ENCODE measurements at regions not wholly inside any gene's neighbourhood (a gene's known extent, or its start where the extent isn't known, plus 50 kb on each side); places are given as distances from the start of the nearest gene placed in this dataset.

DNA sequence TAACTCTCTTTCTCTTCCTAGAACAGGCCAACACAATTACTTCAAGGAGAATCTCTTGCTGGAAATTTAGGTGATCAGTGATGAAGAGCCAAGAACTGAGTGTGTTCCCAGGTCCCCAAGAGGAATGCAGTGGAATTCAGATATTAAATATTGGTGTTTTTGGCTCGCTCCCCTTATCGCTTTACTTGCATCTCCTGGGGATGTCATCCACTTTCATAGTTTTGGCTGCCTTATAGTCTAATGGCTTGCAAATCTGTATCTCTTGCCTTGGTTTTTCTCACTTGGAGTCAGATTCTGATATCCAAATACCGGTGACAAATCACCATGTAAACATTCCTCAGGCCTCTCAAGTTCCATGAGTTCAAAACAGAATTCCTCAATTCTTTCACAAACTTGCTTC is 151.0 kb upstream of the C1orf87 start:
- WGBS, 2 donors (ENCODE audit: extremely low coverage in 2 of 2, insufficient read length in 2 of 2, insufficient replicate concordance in 1 of 2): no CpG with 5 or more reads among the region's 3 CpGs

DNA sequence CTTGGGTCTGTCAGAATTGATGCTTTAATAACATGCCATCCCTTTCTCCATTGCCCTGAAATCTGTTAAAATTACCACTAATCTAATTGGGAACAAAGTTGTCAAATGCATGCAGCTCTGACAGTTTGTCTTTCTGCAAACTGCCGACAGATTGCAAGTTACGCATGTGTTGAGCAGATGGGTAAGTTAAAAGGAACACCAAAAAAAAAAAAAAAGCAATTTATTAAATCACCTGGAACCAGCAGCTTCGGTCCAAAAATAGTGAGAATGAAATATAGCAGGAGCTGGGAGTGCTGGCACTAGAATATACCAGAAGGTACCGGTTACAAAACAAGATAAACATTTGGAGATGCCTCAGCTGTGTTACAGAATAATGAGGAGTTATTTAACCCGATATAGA is 149.6 kb upstream of the C1orf87 start:
- DNase-seq (ENCODE audit: low spot score): no peak
- Histone ChIP-seq H2BK12ac (ENCODE audit: low read length) (no peak overlapping the region), H3K27me3 (ENCODE audit: control insufficient read depth in 3 of 3, insufficient read depth in 3 of 3, low read depth in 1 of 3, low read length in 3 of 3) (no peaks in the 10 kb centered on the region), H3K79me1 (ENCODE audit: low read depth, low read length) (no peaks in the 10 kb centered on the region), H3K4ac (ENCODE audit: low read length) (no peak overlapping the region), H3K23ac (ENCODE audit: low read depth, low read length, poor library complexity) (no peak overlapping the region), H3K4me3 (ENCODE audit: low read length in 2 of 2) (no peak overlapping the region), H3K9me3 (replicated peaks in 1 of 2; ENCODE audit: control insufficient read depth in 2 of 2, insufficient read depth in 1 of 2, low read depth in 1 of 2, low read length in 2 of 2) (no peaks in the 10 kb centered on the region), H3K18ac (ENCODE audit: low read length) (no peak overlapping the region), H4K8ac (ENCODE audit: low read depth, low read length) (no peak overlapping the region), H2AK5ac (ENCODE audit: low read depth, low read length) (no peak overlapping the region), H2BK15ac (ENCODE audit: low read length) (no peak overlapping the region), H2BK120ac (ENCODE audit: low read depth, low read length) (no peak overlapping the region), H2AFZ (ENCODE audit: low read length) (no peak overlapping the region), H3K4me1 (ENCODE audit: control insufficient read depth in 2 of 2, insufficient read depth in 1 of 2, low read depth in 1 of 2, low read length in 2 of 2) (no peaks in the 10 kb centered on the region), H4K91ac (ENCODE audit: low read depth, low read length, poor library complexity) (no peak overlapping the region), H3K36me3 (replicated peaks in 1 of 2; ENCODE audit: control insufficient read depth in 2 of 2, insufficient read depth in 2 of 2, low read length in 2 of 2) (no peaks in the 10 kb centered on the region), H3K14ac (ENCODE audit: low read length) (no peak overlapping the region), H3K27ac (replicated peaks; ENCODE audit: low read length) (no peak overlapping the region), H3K4me2 (ENCODE audit: insufficient read depth, low read length, poor library complexity, severe bottlenecking) (no peak overlapping the region), H3K9ac (ENCODE audit: low read depth, low read length, poor library complexity) (no peak overlapping the region), H2BK5ac (ENCODE audit: low read length) (no peak overlapping the region)
- no CpG with 5 or more reads among the region's 5 CpGs for WGBS, 2 donors (ENCODE audit: extremely low coverage in 2 of 2, insufficient read length in 2 of 2, insufficient replicate concordance in 1 of 2)

More for the DNA sequence above, 151.0 kb upstream of the C1orf87 start:
- Histone ChIP-seq H2BK120ac (ENCODE audit: low read depth, low read length) (no peak overlapping the region), H3K18ac (ENCODE audit: low read length) (no peak overlapping the region), H2BK5ac (ENCODE audit: low read length) (no peak overlapping the region), H3K9me3 (replicated peaks in 1 of 2; ENCODE audit: control insufficient read depth in 2 of 2, insufficient read depth in 1 of 2, low read depth in 1 of 2, low read length in 2 of 2) (peaks cover 0 to 2% of the 10 kb centered on the region in 2 donors), H3K4me2 (ENCODE audit: insufficient read depth, low read length, poor library complexity, severe bottlenecking) (no peak overlapping the region), H2AK5ac (ENCODE audit: low read depth, low read length) (no peak overlapping the region), H3K9ac (ENCODE audit: low read depth, low read length, poor library complexity) (no peak overlapping the region), H3K4me1 (ENCODE audit: control insufficient read depth in 2 of 2, insufficient read depth in 1 of 2, low read depth in 1 of 2, low read length in 2 of 2) (no peaks in the 10 kb centered on the region), H3K79me1 (ENCODE audit: low read depth, low read length) (no peaks in the 10 kb centered on the region), H2BK12ac (ENCODE audit: low read length) (no peak overlapping the region), H4K91ac (ENCODE audit: low read depth, low read length, poor library complexity) (no peak overlapping the region), H3K27ac (replicated peaks; ENCODE audit: low read length) (no peak overlapping the region), H2BK15ac (ENCODE audit: low read length) (no peak overlapping the region), H3K4ac (ENCODE audit: low read length) (no peak overlapping the region), H4K8ac (ENCODE audit: low read depth, low read length) (no peak overlapping the region), H2AFZ (ENCODE audit: low read length) (no peak overlapping the region), H3K27me3 (ENCODE audit: control insufficient read depth in 3 of 3, insufficient read depth in 3 of 3, low read depth in 1 of 3, low read length in 3 of 3) (no peaks in the 10 kb centered on the region), H3K23ac (ENCODE audit: low read depth, low read length, poor library complexity) (no peak overlapping the region), H3K14ac (ENCODE audit: low read length) (no peak overlapping the region), H3K4me3 (ENCODE audit: low read length in 2 of 2) (no peak overlapping the region), H3K36me3 (replicated peaks in 1 of 2; ENCODE audit: control insufficient read depth in 2 of 2, insufficient read depth in 2 of 2, low read length in 2 of 2) (no peaks in the 10 kb centered on the region)
- no peak for DNase-seq (ENCODE audit: low spot score)

DNA sequence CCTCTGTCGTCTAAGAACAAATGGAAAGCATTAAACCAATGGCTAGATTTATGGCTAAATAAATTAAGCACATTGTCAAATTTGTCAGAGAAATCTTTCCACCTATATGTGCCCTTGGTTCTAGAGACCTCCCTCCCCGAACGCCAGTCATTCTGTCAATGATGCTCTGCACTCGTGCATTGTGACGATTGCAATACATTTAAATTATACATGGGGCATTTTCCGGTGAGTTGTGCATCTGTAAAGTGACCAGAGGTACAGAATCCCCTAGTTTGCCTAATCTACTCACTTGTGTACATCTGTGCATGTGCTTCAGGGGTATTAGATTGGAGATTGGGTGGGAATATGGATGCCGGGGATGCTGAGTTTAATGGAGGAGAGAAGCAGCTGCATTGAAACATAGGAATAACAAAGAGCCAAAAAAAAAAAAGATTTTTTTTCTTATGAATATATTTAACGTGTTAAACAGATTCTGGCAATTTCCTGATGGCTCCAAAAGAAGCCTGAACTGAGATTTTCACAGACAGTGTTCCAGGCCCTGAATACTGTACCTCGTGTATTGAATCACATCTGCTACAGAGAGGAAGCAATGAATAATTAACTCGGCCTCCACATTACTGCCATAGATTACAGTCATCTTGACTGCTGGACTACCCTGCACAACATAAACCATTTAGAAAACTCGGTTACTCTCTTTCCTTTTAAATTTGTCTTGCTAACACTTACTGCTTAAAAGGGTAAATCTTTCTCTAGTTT is 149.0 kb upstream of the C1orf87 start:
- Histone ChIP-seq H3K9ac (ENCODE audit: low read depth, low read length, poor library complexity) (no peak overlapping the region), H3K4ac (ENCODE audit: low read length) (no peak overlapping the region), H2BK12ac (ENCODE audit: low read length) (no peak overlapping the region), H2BK5ac (ENCODE audit: low read length) (no peak overlapping the region), H3K27ac (replicated peaks; ENCODE audit: low read length) (no peak overlapping the region), H3K14ac (ENCODE audit: low read length) (no peak overlapping the region), H3K23ac (ENCODE audit: low read depth, low read length, poor library complexity) (no peak overlapping the region), H3K4me3 (ENCODE audit: low read length in 2 of 2) (no peak overlapping the region), H2AK5ac (ENCODE audit: low read depth, low read length) (no peak overlapping the region), H2AFZ (ENCODE audit: low read length) (no peak overlapping the region), H2BK15ac (ENCODE audit: low read length) (no peak overlapping the region), H2BK120ac (ENCODE audit: low read depth, low read length) (no peak overlapping the region), H3K27me3 (ENCODE audit: control insufficient read depth in 3 of 3, insufficient read depth in 3 of 3, low read depth in 1 of 3, low read length in 3 of 3) (no peaks in the 10 kb centered on the region), H3K4me2 (ENCODE audit: insufficient read depth, low read length, poor library complexity, severe bottlenecking) (no peak overlapping the region), H3K18ac (ENCODE audit: low read length) (no peak overlapping the region), H3K79me1 (ENCODE audit: low read depth, low read length) (no peaks in the 10 kb centered on the region), H4K91ac (ENCODE audit: low read depth, low read length, poor library complexity) (no peak overlapping the region), H3K9me3 (replicated peaks in 1 of 2; ENCODE audit: control insufficient read depth in 2 of 2, insufficient read depth in 1 of 2, low read depth in 1 of 2, low read length in 2 of 2) (no peaks in the 10 kb centered on the region), H3K4me1 (ENCODE audit: control insufficient read depth in 2 of 2, insufficient read depth in 1 of 2, low read depth in 1 of 2, low read length in 2 of 2) (no peaks in the 10 kb centered on the region), H3K36me3 (replicated peaks in 1 of 2; ENCODE audit: control insufficient read depth in 2 of 2, insufficient read depth in 2 of 2, low read length in 2 of 2) (no peaks in the 10 kb centered on the region), H4K8ac (ENCODE audit: low read depth, low read length) (no peak overlapping the region)
- no CpG with 5 or more reads among the region's 11 CpGs for WGBS, 2 donors (ENCODE audit: extremely low coverage in 2 of 2, insufficient read length in 2 of 2, insufficient replicate concordance in 1 of 2)
- no peak for DNase-seq (ENCODE audit: low spot score)

DNA sequence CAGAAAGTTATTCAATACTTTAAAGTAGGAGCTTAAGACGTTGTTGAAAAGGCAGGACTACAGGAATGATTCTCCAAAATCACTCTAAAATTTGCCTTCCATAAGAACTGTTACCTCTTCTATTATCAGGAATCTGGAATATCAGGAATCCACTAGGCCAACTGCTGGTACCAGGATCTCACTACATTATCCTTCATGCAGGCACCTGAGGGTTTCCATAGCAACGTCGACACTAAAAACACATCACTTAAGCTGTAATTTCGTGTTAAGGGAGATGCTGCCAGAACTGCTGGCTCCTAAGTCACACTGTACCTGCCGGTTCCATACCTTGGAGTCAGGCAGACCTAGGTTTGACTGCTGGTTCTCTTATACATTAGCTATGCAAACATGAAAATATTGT is 139.7 kb upstream of the C1orf87 start:
- Histone ChIP-seq H3K79me1 (ENCODE audit: low read depth, low read length) (no peaks in the 10 kb centered on the region), H2AK5ac (ENCODE audit: low read depth, low read length) (no peak overlapping the region), H3K36me3 (replicated peaks in 1 of 2; ENCODE audit: control insufficient read depth in 2 of 2, insufficient read depth in 2 of 2, low read length in 2 of 2) (no peaks in the 10 kb centered on the region), H2BK15ac (ENCODE audit: low read length) (no peak overlapping the region), H4K8ac (ENCODE audit: low read depth, low read length) (no peak overlapping the region), H3K27me3 (ENCODE audit: control insufficient read depth in 3 of 3, insufficient read depth in 3 of 3, low read depth in 1 of 3, low read length in 3 of 3) (no peaks in the 10 kb centered on the region), H3K4ac (ENCODE audit: low read length) (no peak overlapping the region), H3K14ac (ENCODE audit: low read length) (no peak overlapping the region), H4K91ac (ENCODE audit: low read depth, low read length, poor library complexity) (no peak overlapping the region), H3K9me3 (replicated peaks in 1 of 2; ENCODE audit: control insufficient read depth in 2 of 2, insufficient read depth in 1 of 2, low read depth in 1 of 2, low read length in 2 of 2) (no peaks in the 10 kb centered on the region), H2BK5ac (ENCODE audit: low read length) (no peak overlapping the region), H3K18ac (ENCODE audit: low read length) (no peak overlapping the region), H3K4me2 (ENCODE audit: insufficient read depth, low read length, poor library complexity, severe bottlenecking) (no peak overlapping the region), H2AFZ (ENCODE audit: low read length) (no peak overlapping the region), H3K4me1 (ENCODE audit: control insufficient read depth in 2 of 2, insufficient read depth in 1 of 2, low read depth in 1 of 2, low read length in 2 of 2) (no peaks in the 10 kb centered on the region), H2BK120ac (ENCODE audit: low read depth, low read length) (no peak overlapping the region), H3K27ac (replicated peaks; ENCODE audit: low read length) (no peak overlapping the region), H3K23ac (ENCODE audit: low read depth, low read length, poor library complexity) (no peak overlapping the region), H3K4me3 (ENCODE audit: low read length in 2 of 2) (no peak overlapping the region), H2BK12ac (ENCODE audit: low read length) (no peak overlapping the region), H3K9ac (ENCODE audit: low read depth, low read length, poor library complexity) (no peak overlapping the region)
- no CpG with 5 or more reads among the region's 5 CpGs for WGBS, 2 donors (ENCODE audit: extremely low coverage in 2 of 2, insufficient read length in 2 of 2, insufficient replicate concordance in 1 of 2)
- no peak for DNase-seq (ENCODE audit: low spot score)
